ENCODE measurements at regions not wholly inside any gene's neighbourhood (a gene's known extent, or its start where the extent isn't known, plus 50 kb on each side); places are given as distances from the start of the nearest gene placed in this dataset.

DNA sequence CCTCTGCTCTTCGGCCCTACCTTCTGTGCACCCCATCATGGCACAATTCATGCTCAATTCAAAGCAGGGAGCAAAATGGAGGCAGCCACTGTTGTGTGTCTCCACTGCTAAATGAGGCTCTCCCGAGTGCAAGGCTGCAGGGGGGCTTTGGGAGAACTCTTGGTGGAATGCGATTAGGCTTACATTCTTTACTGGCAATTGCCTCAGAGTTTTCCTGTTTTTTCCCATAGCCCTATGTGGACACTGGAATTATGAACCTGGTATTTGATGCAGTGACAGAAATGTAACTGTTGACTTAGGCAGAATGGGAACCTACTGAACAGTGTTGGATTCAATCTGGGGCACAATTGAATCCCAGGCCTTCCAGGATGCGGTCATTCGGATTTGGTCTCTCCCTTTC, 187.9 kb upstream of the GMDS start:
- DNase-seq (no peak), FAIRE-seq (no peak)
- H3K4me1 ChIP-seq (ENCODE audit: control insufficient read depth in 2 of 3, insufficient read depth in 2 of 3, low read depth in 1 of 3, low read length in 3 of 3) = peaks cover 0 to 7% (median 0%) of the 10 kb centered on the region in 3 donors
- no peaks in the 10 kb centered on the region for H3K9me3 ChIP-seq (ENCODE audit: control insufficient read depth in 2 of 3, insufficient read depth in 1 of 3, low read length in 3 of 3)
- no peak overlapping the region for H3K9ac ChIP-seq (ENCODE audit: low read length in 3 of 3)
- no peak overlapping the region for H3K4me3 ChIP-seq (ENCODE audit: low read length in 3 of 3)
- H3K27me3 ChIP-seq (ENCODE audit: control insufficient read depth, insufficient read depth, low read length) = no peaks in the 10 kb centered on the region
- peak overlapping the region; percentile 76 to 89 for H3K27ac ChIP-seq (ENCODE audit: low read depth in 2 of 2, low read length in 2 of 2)
- TF ChIP-seq, protein P1, sequence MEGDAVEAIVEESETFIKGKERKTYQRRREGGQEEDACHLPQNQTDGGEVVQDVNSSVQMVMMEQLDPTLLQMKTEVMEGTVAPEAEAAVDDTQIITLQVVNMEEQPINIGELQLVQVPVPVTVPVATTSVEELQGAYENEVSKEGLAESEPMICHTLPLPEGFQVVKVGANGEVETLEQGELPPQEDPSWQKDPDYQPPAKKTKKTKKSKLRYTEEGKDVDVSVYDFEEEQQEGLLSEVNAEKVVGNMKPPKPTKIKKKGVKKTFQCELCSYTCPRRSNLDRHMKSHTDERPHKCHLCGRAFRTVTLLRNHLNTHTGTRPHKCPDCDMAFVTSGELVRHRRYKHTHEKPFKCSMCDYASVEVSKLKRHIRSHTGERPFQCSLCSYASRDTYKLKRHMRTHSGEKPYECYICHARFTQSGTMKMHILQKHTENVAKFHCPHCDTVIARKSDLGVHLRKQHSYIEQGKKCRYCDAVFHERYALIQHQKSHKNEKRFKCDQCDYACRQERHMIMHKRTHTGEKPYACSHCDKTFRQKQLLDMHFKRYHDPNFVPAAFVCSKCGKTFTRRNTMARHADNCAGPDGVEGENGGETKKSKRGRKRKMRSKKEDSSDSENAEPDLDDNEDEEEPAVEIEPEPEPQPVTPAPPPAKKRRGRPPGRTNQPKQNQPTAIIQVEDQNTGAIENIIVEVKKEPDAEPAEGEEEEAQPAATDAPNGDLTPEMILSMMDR (IDR thresholded peaks at IDR 0.05; ENCODE audit: borderline replicate concordance, extremely low read depth, insufficient read depth) = no peak
- intact Hi-C loops (cut with DNase I) = no loop called here
- H3K36me3 ChIP-seq (ENCODE audit: control insufficient read depth in 2 of 3, insufficient read depth in 3 of 3, low read length in 3 of 3) = no peaks in the 10 kb centered on the region

DNA sequence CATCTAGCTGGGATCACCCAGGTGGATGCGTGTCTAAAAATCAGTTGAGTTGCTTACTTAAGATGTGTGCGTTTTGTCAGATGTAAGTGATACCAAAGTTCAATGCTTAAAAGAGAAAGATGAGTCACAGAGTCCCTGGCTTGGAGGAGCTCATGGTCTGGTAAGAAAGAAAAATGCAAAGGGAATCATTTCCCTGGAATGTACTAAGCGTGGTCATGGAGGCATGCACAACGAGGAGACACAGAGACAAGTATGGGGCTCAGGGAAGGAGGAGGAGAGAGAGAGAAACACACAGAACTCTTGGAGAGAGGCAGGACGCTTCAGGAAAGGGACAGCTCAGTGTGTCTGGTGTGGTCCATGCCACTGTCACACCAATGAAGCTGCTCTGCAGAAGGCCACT, 186.9 kb upstream of the GMDS start:
- Histone ChIP-seq H3K4me1 (ENCODE audit: control insufficient read depth in 2 of 3, insufficient read depth in 2 of 3, low read depth in 1 of 3, low read length in 3 of 3) (peaks cover 0 to 7% (median 0%) of the 10 kb centered on the region in 3 donors), H3K4me3 (ENCODE audit: low read length in 3 of 3) (no peak overlapping the region), H3K27me3 (ENCODE audit: control insufficient read depth, insufficient read depth, low read length) (no peaks in the 10 kb centered on the region), H3K27ac (ENCODE audit: low read depth in 2 of 2, low read length in 2 of 2) (no peak overlapping the region), H3K9ac (ENCODE audit: low read length in 3 of 3) (no peak overlapping the region), H3K36me3 (ENCODE audit: control insufficient read depth in 2 of 3, insufficient read depth in 3 of 3, low read length in 3 of 3) (no peaks in the 10 kb centered on the region), H3K9me3 (ENCODE audit: control insufficient read depth in 2 of 3, insufficient read depth in 1 of 3, low read length in 3 of 3) (no peaks in the 10 kb centered on the region)
- DNase-seq = peak in 2 of 5 donors; percentile 36 to 39
- FAIRE-seq = no peak
- intact Hi-C loops (cut with DNase I) = no loop called here
- TF ChIP-seq, protein P1 (IDR thresholded peaks at IDR 0.05; ENCODE audit: borderline replicate concordance, extremely low read depth, insufficient read depth) = no peak

DNA sequence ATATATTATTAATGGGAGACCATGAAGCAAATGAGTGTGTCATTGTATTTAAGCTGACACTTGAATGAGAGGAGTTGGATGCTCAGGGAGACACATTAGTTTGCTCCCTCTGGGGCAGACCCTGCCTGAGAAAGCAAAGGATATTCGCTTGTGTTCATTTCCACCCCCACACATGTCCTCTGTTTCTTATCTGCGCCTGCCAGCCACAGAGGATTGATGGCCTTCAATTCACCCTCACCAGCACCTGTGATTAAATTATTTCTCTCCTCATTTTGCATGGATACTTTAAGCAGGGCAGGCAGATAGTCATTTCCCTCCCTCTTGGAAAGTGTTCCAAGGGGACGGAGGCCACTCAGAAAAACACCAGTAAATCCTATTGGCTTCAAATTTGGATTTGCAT, 185.2 kb upstream of the GMDS start:
- no peaks in the 10 kb centered on the region for H3K36me3 ChIP-seq (ENCODE audit: control insufficient read depth in 2 of 3, insufficient read depth in 3 of 3, low read length in 3 of 3)
- FAIRE-seq (no peak), DNase-seq (peak in 2 of 5 donors; percentile 49 to 60)
- intact Hi-C loops (cut with DNase I) = no loop called here
- TF ChIP-seq, protein P1 (IDR thresholded peaks at IDR 0.05; ENCODE audit: borderline replicate concordance, extremely low read depth, insufficient read depth) = no peak
- H3K4me3 ChIP-seq (ENCODE audit: low read length in 3 of 3) = no peak overlapping the region
- no peaks in the 10 kb centered on the region for H3K27me3 ChIP-seq (ENCODE audit: control insufficient read depth, insufficient read depth, low read length)
- no peak overlapping the region for H3K27ac ChIP-seq (ENCODE audit: low read depth in 2 of 2, low read length in 2 of 2)
- peaks cover 0 to 7% (median 0%) of the 10 kb centered on the region in 3 donors for H3K4me1 ChIP-seq (ENCODE audit: control insufficient read depth in 2 of 3, insufficient read depth in 2 of 3, low read depth in 1 of 3, low read length in 3 of 3)
- no peak overlapping the region for H3K9ac ChIP-seq (ENCODE audit: low read length in 3 of 3)
- H3K9me3 ChIP-seq (ENCODE audit: control insufficient read depth in 2 of 3, insufficient read depth in 1 of 3, low read length in 3 of 3) = no peaks in the 10 kb centered on the region

DNA sequence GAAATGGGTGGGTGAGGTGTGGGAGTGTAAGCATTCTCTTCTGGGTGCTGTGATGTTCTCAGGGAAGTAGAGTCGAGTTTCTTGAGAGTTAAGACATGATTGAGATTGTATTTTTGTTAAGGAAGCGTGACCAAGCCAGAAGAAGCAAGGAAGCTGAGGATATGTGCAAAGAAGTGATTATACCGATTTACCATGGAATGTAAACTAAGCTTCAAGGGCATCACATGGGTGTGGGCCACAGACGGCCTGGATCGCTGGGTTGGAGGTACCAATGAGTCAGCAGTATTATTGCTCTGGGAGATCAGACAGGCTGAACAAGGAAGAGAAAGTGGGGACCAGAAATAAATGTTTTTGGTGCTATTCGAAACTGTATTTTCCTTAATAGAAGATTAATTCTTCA, 184.1 kb upstream of the GMDS start:
- no peaks in the 10 kb centered on the region for H3K36me3 ChIP-seq (ENCODE audit: control insufficient read depth in 2 of 3, insufficient read depth in 3 of 3, low read length in 3 of 3)
- no peaks in the 10 kb centered on the region for H3K9me3 ChIP-seq (ENCODE audit: control insufficient read depth in 2 of 3, insufficient read depth in 1 of 3, low read length in 3 of 3)
- no peak overlapping the region for H3K27ac ChIP-seq (ENCODE audit: low read depth in 2 of 2, low read length in 2 of 2)
- FAIRE-seq (no peak), DNase-seq (no peak)
- intact Hi-C loops (cut with DNase I) = no loop called here
- TF ChIP-seq, protein P1 (IDR thresholded peaks at IDR 0.05; ENCODE audit: borderline replicate concordance, extremely low read depth, insufficient read depth) = no peak
- no peak overlapping the region for H3K9ac ChIP-seq (ENCODE audit: low read length in 3 of 3)
- H3K4me1 ChIP-seq (ENCODE audit: control insufficient read depth in 2 of 3, insufficient read depth in 2 of 3, low read depth in 1 of 3, low read length in 3 of 3) = peaks cover 0 to 6% (median 0%) of the 10 kb centered on the region in 3 donors
- H3K4me3 ChIP-seq (ENCODE audit: low read length in 3 of 3) = no peak overlapping the region
- H3K27me3 ChIP-seq (ENCODE audit: control insufficient read depth, insufficient read depth, low read length) = no peaks in the 10 kb centered on the region

Measured in kidney (tissue), 13 donors.